Activated B cell treated with CpG ODN at 0.5 μM for 24 hours (primary cell): ENCODE measurements at regions not wholly inside any gene's neighbourhood (a gene's known extent, or its start where the extent isn't known, plus 50 kb on each side); places are given as distances from the start of the nearest gene placed in this dataset.

Experiments
- ATAC-seq: fragments of 200-7000 bp; cut with Tn5 transposase; one replicate; pipeline ENCODE4 v1.10.0; 2021; ENCODE audit warnings: low read depth, mild to moderate bottlenecking, moderate library complexity
- CTCF ChIA-PET: fragments of 350-600 bp; sonication (Branson Sonifier 250); formaldehyde crosslinking; loops from one replicate; lab custom pipeline; 2021; ENCODE audit warnings: antibody characterized with exemption; lab: Charles Lee
- POLR2A ChIA-PET: fragments of 350-600 bp; sonication (Branson Sonifier 250); formaldehyde crosslinking; loops from one replicate; lab custom pipeline; 2021; ENCODE audit warnings: antibody characterized with exemption; lab: Charles Lee
- DNase-seq: peaks from one replicate; pipeline ENCODE4 v3.0.0; 2022
- H3K27ac Mint-ChIP-seq: one replicate; pipeline ENCODE4 v1.8.0; 2020; ENCODE audit warnings: mixed read lengths
- H3K27me3 Mint-ChIP-seq: one replicate; pipeline ENCODE4 v1.8.0; 2021; ENCODE audit warnings: mixed read lengths
- H3K36me3 Mint-ChIP-seq: one replicate; pipeline ENCODE4 v1.8.0; 2021; ENCODE audit warnings: low read depth, mixed read lengths
- H3K4me1 Mint-ChIP-seq: one replicate; pipeline ENCODE4 v1.8.0; 2021; ENCODE audit warnings: mixed read lengths
- H3K4me3 Mint-ChIP-seq: one replicate; pipeline ENCODE4 v1.8.0; 2020; ENCODE audit warnings: mild to moderate bottlenecking, mixed read lengths
- H3K9me3 Mint-ChIP-seq: one replicate; pipeline ENCODE4 v1.8.0; 2020; ENCODE audit warnings: mixed read lengths
- intact Hi-C: fragments of 100-400 bp; cut with micrococcal nuclease; formaldehyde crosslinking; loops from one replicate; pipeline ENCODE4 v1.15.1; 2024
- TF ChIP-seq, protein P1 (sequence below): fragments of 200-600 bp; IDR thresholded peaks from one replicate; pipeline ENCODE4 v1.8.0; 2022; ENCODE audit warnings: antibody characterized with exemption, mild to moderate bottlenecking

DNA sequence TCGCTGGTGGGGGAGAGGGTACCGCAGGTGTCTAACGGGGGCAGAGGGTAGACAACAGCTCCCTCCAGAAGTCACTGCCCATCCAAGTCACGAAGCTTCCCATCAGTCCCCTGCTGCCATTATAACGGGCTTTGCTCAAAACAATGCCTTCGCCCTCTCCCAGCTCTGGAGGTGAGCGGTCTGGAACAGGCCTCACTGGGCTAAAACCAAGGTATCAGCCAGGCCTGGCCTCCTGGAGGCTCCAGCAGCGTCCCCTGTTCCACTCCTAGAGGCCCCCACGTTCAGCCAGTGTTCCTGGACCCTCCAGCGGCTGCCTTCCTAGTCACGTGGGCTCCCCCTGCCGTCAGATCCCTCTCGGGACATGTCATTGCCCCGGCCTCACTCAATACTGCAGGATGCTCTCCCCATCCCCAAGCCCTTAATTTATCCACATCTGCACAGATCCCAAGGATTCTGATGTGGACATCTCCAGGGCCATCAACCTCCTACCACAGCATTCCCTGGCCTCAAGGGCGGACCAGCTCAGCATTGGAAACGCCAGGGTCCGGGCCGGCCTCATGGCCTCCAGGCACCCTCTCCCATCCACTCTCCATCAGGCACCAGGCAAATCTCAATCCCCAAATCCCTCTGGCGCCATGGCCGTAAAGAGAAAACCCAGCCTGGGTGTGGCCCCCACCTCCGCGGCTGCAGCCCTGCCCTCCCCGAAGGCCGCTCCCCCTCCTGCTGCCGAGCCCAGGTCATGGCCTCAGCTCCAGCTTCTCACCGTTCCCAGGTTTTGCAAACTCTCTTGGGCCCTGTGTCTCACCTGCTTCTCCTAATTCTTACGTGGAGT lies 104.1 kb upstream of the FAM20C start:
- POLR2A ChIA-PET = no interaction called here
- H3K4me1 Mint-ChIP-seq = peaks cover 12% of the 10 kb centered on the region
- H3K27ac Mint-ChIP-seq = no peak overlapping the region
- ATAC-seq (no peak), DNase-seq (no peak)
- CTCF ChIA-PET = no interaction called here
- no peaks in the 10 kb centered on the region for H3K9me3 Mint-ChIP-seq
- TF ChIP-seq, protein P1, sequence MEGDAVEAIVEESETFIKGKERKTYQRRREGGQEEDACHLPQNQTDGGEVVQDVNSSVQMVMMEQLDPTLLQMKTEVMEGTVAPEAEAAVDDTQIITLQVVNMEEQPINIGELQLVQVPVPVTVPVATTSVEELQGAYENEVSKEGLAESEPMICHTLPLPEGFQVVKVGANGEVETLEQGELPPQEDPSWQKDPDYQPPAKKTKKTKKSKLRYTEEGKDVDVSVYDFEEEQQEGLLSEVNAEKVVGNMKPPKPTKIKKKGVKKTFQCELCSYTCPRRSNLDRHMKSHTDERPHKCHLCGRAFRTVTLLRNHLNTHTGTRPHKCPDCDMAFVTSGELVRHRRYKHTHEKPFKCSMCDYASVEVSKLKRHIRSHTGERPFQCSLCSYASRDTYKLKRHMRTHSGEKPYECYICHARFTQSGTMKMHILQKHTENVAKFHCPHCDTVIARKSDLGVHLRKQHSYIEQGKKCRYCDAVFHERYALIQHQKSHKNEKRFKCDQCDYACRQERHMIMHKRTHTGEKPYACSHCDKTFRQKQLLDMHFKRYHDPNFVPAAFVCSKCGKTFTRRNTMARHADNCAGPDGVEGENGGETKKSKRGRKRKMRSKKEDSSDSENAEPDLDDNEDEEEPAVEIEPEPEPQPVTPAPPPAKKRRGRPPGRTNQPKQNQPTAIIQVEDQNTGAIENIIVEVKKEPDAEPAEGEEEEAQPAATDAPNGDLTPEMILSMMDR = no peak
- no peaks in the 10 kb centered on the region for H3K36me3 Mint-ChIP-seq
- H3K27me3 Mint-ChIP-seq = peaks cover 6% of the 10 kb centered on the region
- no peak overlapping the region for H3K4me3 Mint-ChIP-seq
- intact Hi-C loops = no loop called here

DNA sequence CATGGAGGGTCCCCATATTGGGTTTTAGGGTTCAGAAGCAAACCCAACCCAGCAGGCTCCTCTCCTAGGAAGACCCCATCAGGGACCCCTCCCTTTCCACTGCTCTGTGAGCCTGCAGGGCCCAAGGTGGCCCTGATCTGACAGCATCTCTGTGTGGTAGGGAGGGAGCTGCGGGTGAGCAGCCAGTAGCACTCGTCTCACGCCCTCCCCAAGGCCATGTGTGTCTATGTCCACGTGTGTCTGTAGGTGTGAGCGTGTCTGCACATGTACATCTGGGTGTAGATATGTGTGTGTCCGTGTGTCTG lies 103.5 kb upstream of the FAM20C start:
- DNase-seq = no peak
- intact Hi-C loops = no loop called here

DNA sequence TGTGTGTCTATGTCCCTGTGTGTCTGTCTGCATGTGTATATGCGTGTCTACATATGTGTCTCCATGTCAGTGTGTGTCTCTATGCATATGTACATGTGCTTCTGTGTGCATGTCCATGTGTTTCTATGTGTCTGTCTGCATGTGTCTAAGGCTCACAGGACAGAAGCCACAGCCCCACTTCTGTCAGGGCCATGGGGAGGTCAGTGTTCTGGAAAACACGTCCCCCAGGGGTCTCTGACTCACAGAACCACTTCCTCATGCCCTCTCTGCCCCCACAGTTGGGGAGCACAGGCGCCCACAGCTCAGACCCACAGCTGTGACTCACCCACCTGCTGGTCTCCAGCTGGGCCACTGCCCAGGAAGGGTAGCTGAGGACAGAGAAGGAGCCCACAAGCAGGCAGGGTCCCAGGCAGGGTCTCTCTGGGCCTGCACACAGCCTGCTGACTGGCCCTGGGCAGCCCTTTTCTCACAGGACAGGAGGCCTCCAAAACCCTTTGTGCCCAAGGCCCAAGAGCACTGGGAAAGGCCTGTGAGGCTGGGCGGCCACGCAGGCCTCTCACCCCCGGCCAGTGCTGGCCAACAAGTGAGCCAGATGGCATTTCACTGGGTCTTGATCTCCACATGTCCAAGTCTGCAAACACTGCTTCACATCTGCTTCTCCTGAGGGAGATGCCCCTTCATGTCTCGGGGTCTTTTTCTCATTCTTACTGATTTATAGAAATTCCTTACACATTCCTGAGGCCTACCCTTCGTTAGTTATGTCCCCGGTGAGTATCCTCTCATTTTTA lies 102.9 kb upstream of the FAM20C start:
- ATAC-seq = peak; percentile 40
- intact Hi-C loops = no loop called here

More for the DNA sequence above, 103.5 kb upstream of the FAM20C start:
- POLR2A ChIA-PET = no interaction called here
- Mint-ChIP-seq H3K4me3 (no peak overlapping the region), H3K4me1 (peaks cover 12% of the 10 kb centered on the region), H3K27ac (no peak overlapping the region), H3K36me3 (no peaks in the 10 kb centered on the region), H3K27me3 (peaks cover 8% of the 10 kb centered on the region), H3K9me3 (no peaks in the 10 kb centered on the region)
- TF ChIP-seq, protein P1 = no peak
- no peak for ATAC-seq
- CTCF ChIA-PET = no interaction called here

DNA sequence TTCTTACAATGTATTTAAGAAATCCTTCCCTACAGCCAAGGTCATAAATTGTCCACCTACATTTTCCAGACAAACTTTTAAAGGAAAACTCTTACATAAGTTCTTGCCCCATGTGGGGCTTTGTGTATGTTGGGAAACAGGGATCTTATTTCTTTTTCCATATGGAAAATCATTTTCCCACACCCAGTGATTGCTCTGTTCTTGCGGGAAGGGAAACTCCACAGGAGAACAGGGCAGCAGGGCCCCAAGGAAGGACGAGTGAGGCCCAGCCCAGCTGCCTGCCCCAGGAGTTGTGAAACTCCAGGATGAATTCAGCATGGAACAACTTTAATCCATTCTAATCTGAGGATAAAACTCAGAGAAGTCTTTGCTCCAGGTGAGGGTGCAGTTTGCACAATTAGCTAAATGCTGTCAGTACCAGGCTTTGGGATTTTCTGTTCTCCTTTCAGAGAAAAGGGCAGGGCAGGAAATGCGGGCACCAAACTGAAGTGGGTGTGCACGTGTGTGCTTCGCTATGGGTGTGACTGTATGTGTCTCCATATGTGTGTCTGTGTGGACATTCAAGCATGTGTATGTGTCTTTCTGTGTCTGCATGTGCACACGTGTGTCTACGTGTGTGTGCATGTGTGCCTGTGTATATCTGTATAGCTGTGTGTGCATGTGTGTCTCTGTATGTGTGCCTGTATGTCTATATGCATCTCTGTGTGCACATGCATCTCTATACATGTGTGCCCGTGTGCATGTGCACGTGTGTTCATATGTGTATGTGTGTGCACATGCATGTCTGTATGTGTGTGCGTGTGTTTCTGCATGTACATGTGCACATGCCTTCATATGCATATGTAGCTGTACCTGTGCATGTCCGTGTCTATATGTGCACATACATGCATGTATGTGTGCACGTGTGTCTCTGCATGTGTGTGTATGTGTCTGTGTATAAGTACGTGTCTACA lies 102.0 kb upstream of the FAM20C start:
- Mint-ChIP-seq H3K27ac (no peak overlapping the region), H3K4me3 (no peak overlapping the region), H3K27me3 (peaks cover 8% of the 10 kb centered on the region), H3K36me3 (no peaks in the 10 kb centered on the region), H3K4me1 (peaks cover 12% of the 10 kb centered on the region), H3K9me3 (no peaks in the 10 kb centered on the region)
- ChIA-PET POLR2A (no interaction called here), CTCF (no interaction called here)
- ATAC-seq (no peak), DNase-seq (no peak)
- TF ChIP-seq, protein P1 = no peak
- intact Hi-C loops = no loop called here

More for the DNA sequence above, 102.9 kb upstream of the FAM20C start:
- TF ChIP-seq, protein P1 = no peak
- no peak overlapping the region for H3K4me3 Mint-ChIP-seq
- peaks cover 8% of the 10 kb centered on the region for H3K27me3 Mint-ChIP-seq
- H3K9me3 Mint-ChIP-seq = no peaks in the 10 kb centered on the region
- POLR2A ChIA-PET = no interaction called here
- DNase-seq = no peak
- peaks cover 12% of the 10 kb centered on the region for H3K4me1 Mint-ChIP-seq
- H3K36me3 Mint-ChIP-seq = no peaks in the 10 kb centered on the region
- H3K27ac Mint-ChIP-seq = no peak overlapping the region
- CTCF ChIA-PET = no interaction called here
